A673 (cell line): ENCODE measurements at regions not wholly inside any gene's neighbourhood (a gene's known extent, or its start where the extent isn't known, plus 50 kb on each side); places are given as distances from the start of the nearest gene placed in this dataset.

ENCODE experiments used
- BruUV-seq: library from RNA; stranded (reverse); fragments of 400-500 nt; replicated peaks from 2 replicates; lab custom pipeline; 2021; lab: Mats Ljungman, UMichigan
- CTCF ChIA-PET: fragments of 300-600 bp; sonication (Branson Sonifier 250); formaldehyde crosslinking; loops from one replicate; lab custom pipeline; 2022; ENCODE audit warnings: antibody characterized with exemption; lab: Charles Lee
- POLR2A ChIA-PET: fragments of 300-600 bp; sonication (Branson Sonifier 250); formaldehyde crosslinking; loops from one replicate; lab custom pipeline; 2022; ENCODE audit warnings: antibody characterized with exemption; ENCODE audit not compliant: low non-redundant PET; lab: Charles Lee
- DNase-seq: peaks from one replicate; pipeline ENCODE4 v3.0.0-alpha.2; 2015; ENCODE audit warnings: low spot score
- H3K27ac ChIP-seq: fragments of 200-600 bp; sonication (generic); 2 replicates; pipeline ENCODE4 v1.5.1; 2016; ENCODE audit warnings: mixed run types, low read depth, mild to moderate bottlenecking, mixed read lengths, antibody characterized with exemption, low read length; ENCODE audit not compliant: poor library complexity, severe bottlenecking
- H3K27me3 ChIP-seq: fragments of 200-600 bp; sonication (generic); replicated peaks from 2 replicates; pipeline ENCODE4 v1.6.1; 2017; ENCODE audit warnings: mixed run types, low read depth, mild to moderate bottlenecking, mixed read lengths, antibody characterized with exemption, low read length; ENCODE audit not compliant: insufficient read depth, poor library complexity
- H3K36me3 ChIP-seq: fragments of 200-600 bp; sonication (generic); 2 replicates; pipeline ENCODE4 v1.6.1; 2016; ENCODE audit warnings: mixed run types, mild to moderate bottlenecking, mixed read lengths, antibody characterized with exemption, low read length; ENCODE audit not compliant: insufficient read depth, poor library complexity, severe bottlenecking
- H3K4me1 ChIP-seq: fragments of 200-600 bp; sonication (generic); 2 replicates; pipeline ENCODE4 v1.6.1; 2017; ENCODE audit warnings: mixed run types, mild to moderate bottlenecking, mixed read lengths, antibody characterized with exemption, low read length; ENCODE audit not compliant: insufficient read depth, poor library complexity, severe bottlenecking
- H3K4me3 ChIP-seq: fragments of 200-600 bp; sonication (generic); 2 replicates; pipeline ENCODE4 v1.5.1; 2016; ENCODE audit warnings: low read depth, mixed run types, mild to moderate bottlenecking, mixed read lengths, low read length; ENCODE audit not compliant: poor library complexity, severe bottlenecking
- H3K9me3 ChIP-seq: fragments of 200-600 bp; sonication (generic); 2 replicates; pipeline ENCODE4 v1.6.1; 2016; ENCODE audit warnings: mixed run types, low read depth, mild to moderate bottlenecking, mixed read lengths, antibody characterized with exemption, low read length; ENCODE audit not compliant: poor library complexity, severe bottlenecking
- CTCF ChIP-seq: fragments of 300-800, 200-600 bp; sonication (generic); conservative IDR thresholded peaks from 2 replicates; pipeline ENCODE4 v1.5.1; 2017; ENCODE audit warnings: low read depth, mild to moderate bottlenecking, antibody characterized with exemption, low read length, moderate library complexity, mixed read lengths
- EZH2 ChIP-seq: fragments of 200-600 bp; sonication (generic); IDR thresholded peaks from 2 replicates; pipeline ENCODE4 v1.6.1; 2017; ENCODE audit warnings: borderline replicate concordance, low read depth, mild to moderate bottlenecking, mixed read lengths, antibody characterized with exemption, low read length; ENCODE audit not compliant: poor library complexity, severe bottlenecking
- intact Hi-C: fragments of 100-400 bp; cut with micrococcal nuclease; formaldehyde crosslinking; loops from one replicate; pipeline ENCODE4 v1.10.0; 2022; ENCODE audit not compliant: unreplicated experiment

DNA sequence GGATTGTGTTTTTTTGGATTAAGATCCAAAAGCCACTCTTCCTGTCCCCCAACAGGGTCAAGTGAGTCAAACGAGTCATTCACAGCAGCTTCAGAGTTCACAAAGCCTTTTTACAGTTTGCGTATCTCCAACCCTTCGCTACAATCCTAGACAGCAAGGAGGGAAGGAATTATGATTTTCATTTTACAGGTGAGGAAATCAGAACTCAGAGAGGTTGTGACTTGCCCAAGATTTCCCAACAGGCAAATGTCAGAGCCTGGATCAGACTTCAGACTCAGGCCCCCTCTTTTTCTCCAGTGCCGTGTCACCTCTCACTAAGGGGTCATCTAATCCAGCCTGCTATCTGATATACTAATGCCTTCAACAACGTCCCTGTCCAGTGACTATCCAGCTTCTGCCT lies 72.1 kb upstream of the XPA start:
- intact Hi-C loops = no loop called here
- no peak for DNase-seq
- Histone ChIP-seq H3K36me3 (no peaks in the 10 kb centered on the region), H3K9me3 (no peaks in the 10 kb centered on the region), H3K4me1 (no peaks in the 10 kb centered on the region), H3K4me3 (no peak overlapping the region), H3K27me3 (no peaks in the 10 kb centered on the region), H3K27ac (no peak overlapping the region)
- no peak for TF ChIP-seq EZH2
- no peak for TF ChIP-seq CTCF
- no TSS peak for BruUV-seq
- ChIA-PET POLR2A (no interaction called here), CTCF (no interaction called here)

GRCh38 chr9:97770808-97771372 lies 73.8 kb upstream of the XPA start:
- Histone ChIP-seq H3K36me3 (no peaks in the 10 kb centered on the region), H3K4me1 (no peaks in the 10 kb centered on the region), H3K4me3 (no peak overlapping the region), H3K9me3 (no peaks in the 10 kb centered on the region), H3K27me3 (peaks cover 7% of the 10 kb centered on the region), H3K27ac (no peak overlapping the region)
- no peak for DNase-seq
- TF ChIP-seq CTCF (no peak), EZH2 (no peak)
- intact Hi-C loops = no loop called here
- ChIA-PET POLR2A (no interaction called here), CTCF (no interaction called here)
- BruUV-seq = no TSS peak

GRCh38 chr9:97771641-97772040 lies 74.5 kb upstream of the XPA start:
- TF ChIP-seq EZH2 (no peak), CTCF (no peak)
- no peaks in the 10 kb centered on the region for H3K9me3 ChIP-seq
- H3K4me1 ChIP-seq = no peaks in the 10 kb centered on the region
- no peak overlapping the region for H3K4me3 ChIP-seq
- ChIA-PET CTCF (no interaction called here), POLR2A (no interaction called here)
- no peaks in the 10 kb centered on the region for H3K36me3 ChIP-seq
- DNase-seq = no peak
- intact Hi-C loops = no loop called here
- no peak overlapping the region for H3K27ac ChIP-seq
- H3K27me3 ChIP-seq = peaks cover 7% of the 10 kb centered on the region
- no TSS peak for BruUV-seq
